Chondrocyte (in vitro differentiated cells): ENCODE measurements at regions not wholly inside any gene's neighbourhood (a gene's known extent, or its start where the extent isn't known, plus 50 kb on each side); places are given as distances from the start of the nearest gene placed in this dataset.

Source experiments
- DNase-seq: peaks from one replicate; pipeline ENCODE4 v3.0.0; 2021; ENCODE audit warnings: mixed read lengths, low spot score
- H3K27ac Mint-ChIP-seq: one replicate; pipeline ENCODE4 v1.8.0; 2021; ENCODE audit warnings: mild to moderate bottlenecking, moderate library complexity, mixed read lengths; ENCODE audit not compliant: unreplicated experiment
- H3K27me3 Mint-ChIP-seq: 2 replicates; pipeline ENCODE4 v1.8.0; 2021; ENCODE audit warnings: low read depth, mixed read lengths
- H3K36me3 Mint-ChIP-seq: 2 replicates; pipeline ENCODE4 v1.8.0; 2021; ENCODE audit warnings: low read depth, mixed read lengths
- H3K4me1 Mint-ChIP-seq: 2 replicates; pipeline ENCODE4 v1.8.0; 2021; ENCODE audit warnings: low read depth, mild to moderate bottlenecking, mixed read lengths
- H3K4me3 Mint-ChIP-seq: one replicate; pipeline ENCODE4 v1.8.0; 2021; ENCODE audit warnings: mild to moderate bottlenecking, moderate library complexity, mixed read lengths; ENCODE audit not compliant: unreplicated experiment
- H3K9me3 Mint-ChIP-seq: 2 replicates; pipeline ENCODE4 v1.8.0; 2021; ENCODE audit warnings: low read depth, mixed read lengths
- TF ChIP-seq, protein P1 (sequence below): fragments of 200-600 bp; sonication (generic); IDR thresholded peaks from 2 replicates; pipeline ENCODE4 v1.5.0; 2021; ENCODE audit warnings: antibody characterized with exemption, mild to moderate bottlenecking, moderate library complexity

DNA sequence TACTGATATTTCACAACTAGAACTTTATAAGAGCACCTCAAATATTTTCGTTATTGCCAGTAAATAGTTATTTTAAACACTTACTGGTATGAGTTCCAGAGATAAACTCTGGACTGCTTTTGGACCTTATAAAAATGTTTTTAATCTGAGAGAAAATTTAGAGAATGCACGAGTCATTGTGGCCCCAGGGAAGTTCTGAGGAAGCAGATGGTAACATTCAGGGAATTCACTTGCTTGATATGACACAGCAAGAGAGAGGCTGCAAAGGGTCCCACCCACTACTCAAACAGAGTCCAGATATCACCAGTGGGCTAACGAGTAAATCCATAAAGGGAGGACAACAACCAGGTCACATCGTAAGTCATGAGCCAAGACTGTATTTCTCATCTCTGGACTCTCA lies 526.8 kb downstream of the TDRD15 start:
- Mint-ChIP-seq H3K9me3 (no peaks in the 10 kb centered on the region), H3K27ac (no peak overlapping the region), H3K36me3 (no peaks in the 10 kb centered on the region), H3K27me3 (no peaks in the 10 kb centered on the region), H3K4me3 (no peak overlapping the region), H3K4me1 (no peaks in the 10 kb centered on the region)
- DNase-seq = no peak
- TF ChIP-seq, protein P1, sequence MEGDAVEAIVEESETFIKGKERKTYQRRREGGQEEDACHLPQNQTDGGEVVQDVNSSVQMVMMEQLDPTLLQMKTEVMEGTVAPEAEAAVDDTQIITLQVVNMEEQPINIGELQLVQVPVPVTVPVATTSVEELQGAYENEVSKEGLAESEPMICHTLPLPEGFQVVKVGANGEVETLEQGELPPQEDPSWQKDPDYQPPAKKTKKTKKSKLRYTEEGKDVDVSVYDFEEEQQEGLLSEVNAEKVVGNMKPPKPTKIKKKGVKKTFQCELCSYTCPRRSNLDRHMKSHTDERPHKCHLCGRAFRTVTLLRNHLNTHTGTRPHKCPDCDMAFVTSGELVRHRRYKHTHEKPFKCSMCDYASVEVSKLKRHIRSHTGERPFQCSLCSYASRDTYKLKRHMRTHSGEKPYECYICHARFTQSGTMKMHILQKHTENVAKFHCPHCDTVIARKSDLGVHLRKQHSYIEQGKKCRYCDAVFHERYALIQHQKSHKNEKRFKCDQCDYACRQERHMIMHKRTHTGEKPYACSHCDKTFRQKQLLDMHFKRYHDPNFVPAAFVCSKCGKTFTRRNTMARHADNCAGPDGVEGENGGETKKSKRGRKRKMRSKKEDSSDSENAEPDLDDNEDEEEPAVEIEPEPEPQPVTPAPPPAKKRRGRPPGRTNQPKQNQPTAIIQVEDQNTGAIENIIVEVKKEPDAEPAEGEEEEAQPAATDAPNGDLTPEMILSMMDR = no peak

DNA sequence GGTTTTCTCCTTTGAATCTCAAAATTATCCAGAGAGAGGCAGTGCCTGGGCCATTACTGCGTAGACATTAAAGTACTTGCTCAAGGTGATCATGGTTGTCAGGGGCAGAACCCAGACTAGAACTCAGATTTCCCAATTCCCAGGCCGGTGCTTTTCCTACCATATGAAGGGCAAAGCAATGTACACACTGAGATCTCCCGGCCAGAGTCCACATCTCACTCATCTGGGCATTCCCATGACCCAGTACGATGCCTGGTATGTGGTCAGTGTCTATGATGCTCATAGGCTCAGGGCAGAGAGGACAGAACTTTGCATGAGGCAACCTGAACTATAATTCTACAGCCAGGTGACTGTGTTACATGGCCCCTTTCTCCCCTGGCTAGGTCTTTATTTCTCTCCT lies 531.4 kb downstream of the TDRD15 start:
- no peaks in the 10 kb centered on the region for H3K9me3 Mint-ChIP-seq
- no peaks in the 10 kb centered on the region for H3K4me1 Mint-ChIP-seq
- no peaks in the 10 kb centered on the region for H3K36me3 Mint-ChIP-seq
- TF ChIP-seq, protein P1 = no peak
- H3K4me3 Mint-ChIP-seq = no peak overlapping the region
- H3K27me3 Mint-ChIP-seq = no peaks in the 10 kb centered on the region
- no peak for DNase-seq
- H3K27ac Mint-ChIP-seq = no peak overlapping the region

DNA sequence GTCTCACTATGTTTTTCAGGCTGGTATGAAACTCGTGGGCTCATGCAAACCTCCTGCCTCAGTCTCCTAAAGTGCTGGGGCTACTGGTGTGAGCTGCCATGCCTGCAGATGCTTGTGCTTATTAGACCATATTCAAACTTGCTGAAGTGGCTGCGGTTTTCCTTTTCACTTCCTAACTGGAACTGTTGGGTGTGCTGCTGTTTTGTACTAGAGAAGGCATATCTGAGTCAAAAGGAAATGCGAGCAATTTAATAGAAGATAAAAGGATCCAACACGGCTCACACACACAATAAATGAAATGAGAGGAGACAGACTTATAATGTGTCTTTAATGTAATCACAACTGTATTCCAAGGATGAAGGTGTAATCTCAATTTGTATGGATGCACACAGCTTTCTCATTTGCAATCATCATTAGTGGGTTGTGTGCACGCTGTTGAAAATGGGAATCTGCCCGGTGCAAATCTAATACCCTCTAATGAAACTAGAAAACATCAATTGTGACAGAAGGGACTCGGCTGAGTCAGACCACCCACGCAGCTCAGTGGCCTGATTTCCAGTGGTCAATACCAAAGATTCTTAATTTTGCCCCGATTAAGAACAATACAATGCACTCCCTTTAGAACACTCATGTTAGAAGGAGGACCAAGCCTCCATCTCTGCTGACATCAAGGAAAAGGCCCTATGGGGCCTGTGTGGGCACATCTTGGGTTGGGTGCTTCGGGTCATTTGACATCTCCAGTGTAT lies 532.7 kb downstream of the TDRD15 start:
- no peak for DNase-seq
- Mint-ChIP-seq H3K36me3 (no peaks in the 10 kb centered on the region), H3K9me3 (no peaks in the 10 kb centered on the region), H3K27me3 (no peaks in the 10 kb centered on the region), H3K4me3 (no peak overlapping the region), H3K4me1 (no peaks in the 10 kb centered on the region), H3K27ac (no peak overlapping the region)
- TF ChIP-seq, protein P1 = no peak

DNA sequence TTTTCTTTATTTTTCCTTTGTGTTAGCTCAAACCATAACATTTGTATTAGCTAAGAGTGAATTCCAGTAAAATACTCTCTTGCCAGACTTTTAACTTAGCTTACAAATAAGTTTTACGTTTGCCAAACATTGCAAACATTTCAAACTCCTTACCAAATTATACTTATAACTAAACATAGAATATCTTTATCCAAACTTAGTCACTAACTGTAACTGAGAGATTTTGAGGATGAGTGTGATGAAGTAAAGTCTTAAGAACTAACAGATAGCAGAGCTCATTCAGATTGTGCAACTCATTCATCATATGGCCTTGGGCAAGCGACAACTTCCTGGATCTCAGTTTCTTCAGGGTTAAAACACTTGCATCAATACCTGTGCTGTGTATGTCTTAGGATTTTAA lies 533.7 kb downstream of the TDRD15 start:
- H3K4me3 Mint-ChIP-seq = no peak overlapping the region
- no peak for DNase-seq

DNA sequence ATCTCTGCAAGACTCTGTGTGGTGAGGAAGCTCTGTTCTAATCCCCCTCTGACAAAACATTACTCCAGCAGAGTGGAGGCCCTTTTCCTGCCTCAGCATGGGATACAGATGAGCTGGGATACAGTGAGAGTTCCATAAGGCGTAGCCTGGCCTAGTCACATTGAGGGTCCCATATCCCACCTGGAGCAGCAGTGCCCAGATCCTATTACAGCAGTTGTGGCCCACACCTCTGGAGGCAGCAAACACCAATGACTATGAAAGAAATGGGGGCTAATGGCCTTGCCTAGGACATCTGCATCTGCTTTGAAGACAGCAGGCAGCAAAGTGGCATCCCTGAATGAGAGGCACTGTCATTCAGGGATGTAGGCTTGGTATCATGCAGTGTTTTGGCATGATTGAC lies 534.5 kb downstream of the TDRD15 start:
- no peak for DNase-seq
- no peak overlapping the region for H3K27ac Mint-ChIP-seq
- no peaks in the 10 kb centered on the region for H3K27me3 Mint-ChIP-seq
- TF ChIP-seq, protein P1 = no peak
- H3K9me3 Mint-ChIP-seq = no peaks in the 10 kb centered on the region
- no peaks in the 10 kb centered on the region for H3K4me1 Mint-ChIP-seq
- no peak overlapping the region for H3K4me3 Mint-ChIP-seq
- no peaks in the 10 kb centered on the region for H3K36me3 Mint-ChIP-seq

More for the DNA sequence above, 533.7 kb downstream of the TDRD15 start:
- H3K4me1 Mint-ChIP-seq = no peaks in the 10 kb centered on the region
- H3K27ac Mint-ChIP-seq = no peak overlapping the region
- no peaks in the 10 kb centered on the region for H3K36me3 Mint-ChIP-seq
- TF ChIP-seq, protein P1 = no peak
- H3K27me3 Mint-ChIP-seq = no peaks in the 10 kb centered on the region
- H3K9me3 Mint-ChIP-seq = no peaks in the 10 kb centered on the region
